H9 (cell line): ENCODE measurements at regions not wholly inside any gene's neighbourhood (a gene's known extent, or its start where the extent isn't known, plus 50 kb on each side); places are given as distances from the start of the nearest gene placed in this dataset.

ENCODE experiments used
- DNase-seq: peaks from one replicate; pipeline ENCODE4 v3.0.0-alpha.2; 2017
- H2AFZ ChIP-seq: one replicate; pipeline ENCODE4 v1.6.1; 2013; ENCODE audit warnings: mild to moderate bottlenecking, low read length, control low read depth, moderate library complexity
- H2AK5ac ChIP-seq: 2 replicates; pipeline ENCODE4 v1.6.1; 2013; ENCODE audit warnings: low read length, control low read depth, mixed read lengths; ENCODE audit not compliant: insufficient read length
- H2BK120ac ChIP-seq: one replicate; pipeline ENCODE4 v1.6.1; 2013; ENCODE audit warnings: low read depth, mild to moderate bottlenecking, low read length, control low read depth, inconsistent platforms; ENCODE audit not compliant: poor library complexity, severe bottlenecking
- H2BK12ac ChIP-seq: 2 replicates; pipeline ENCODE4 v1.6.1; 2013; ENCODE audit warnings: low read length, control low read depth, mixed read lengths, low read depth; ENCODE audit not compliant: insufficient read length
- H2BK15ac ChIP-seq: 2 replicates; pipeline ENCODE4 v1.6.1; 2013; ENCODE audit warnings: low read depth, low read length, control low read depth
- H2BK20ac ChIP-seq: one replicate; pipeline ENCODE4 v1.6.1; 2013; ENCODE audit warnings: low read depth, mild to moderate bottlenecking, low read length, control low read depth, inconsistent platforms; ENCODE audit not compliant: poor library complexity, severe bottlenecking
- H2BK5ac ChIP-seq: 2 replicates; pipeline ENCODE4 v1.6.1; 2013; ENCODE audit warnings: low read length, control low read depth, mixed read lengths; ENCODE audit not compliant: insufficient read length
- H3K14ac ChIP-seq: 2 replicates; pipeline ENCODE4 v1.6.1; 2013; ENCODE audit warnings: low read length, control low read depth; ENCODE audit not compliant: insufficient read depth
- H3K18ac ChIP-seq: 2 replicates; pipeline ENCODE4 v1.6.1; 2013; ENCODE audit warnings: low read depth, mild to moderate bottlenecking, mixed read lengths, low read length, control low read depth; ENCODE audit not compliant: insufficient read length
- H3K23ac ChIP-seq: 2 replicates; pipeline ENCODE4 v1.6.1; 2013; ENCODE audit warnings: low read length, control low read depth, mixed read lengths, low read depth; ENCODE audit not compliant: insufficient read length
- H3K23me2 ChIP-seq: 2 replicates; pipeline ENCODE4 v1.6.1; 2013; ENCODE audit warnings: low read depth, mild to moderate bottlenecking, mixed read lengths, low read length, control low read depth; ENCODE audit not compliant: insufficient read length, poor library complexity, severe bottlenecking
- H3K27ac ChIP-seq: 2 replicates; pipeline ENCODE4 v1.5.1; 2013; ENCODE audit warnings: low read length, control low read depth, mixed read lengths, low read depth; ENCODE audit not compliant: insufficient read length
- H3K27me3 ChIP-seq: 2 replicates; pipeline ENCODE4 v1.6.1; 2013; ENCODE audit warnings: low read length, control low read depth, inconsistent platforms; ENCODE audit not compliant: insufficient read depth
- H3K4ac ChIP-seq: 2 replicates; pipeline ENCODE4 v1.6.1; 2013; ENCODE audit warnings: low read depth, mild to moderate bottlenecking, control low read depth, inconsistent platforms, low read length, moderate library complexity
- H3K4me1 ChIP-seq: 2 replicates; pipeline ENCODE4 v1.6.1; 2013; ENCODE audit warnings: low read length, control low read depth, inconsistent platforms; ENCODE audit not compliant: insufficient read depth
- H3K4me2 ChIP-seq: 2 replicates; pipeline ENCODE4 v1.6.1; 2013; ENCODE audit warnings: low read length, control low read depth, mixed read lengths; ENCODE audit not compliant: insufficient read length, insufficient read depth
- H3K56ac ChIP-seq: 2 replicates; pipeline ENCODE4 v1.6.1; 2013; ENCODE audit warnings: low read depth, mild to moderate bottlenecking, mixed read lengths, low read length, control low read depth; ENCODE audit not compliant: insufficient read length
- H3K79me1 ChIP-seq: 2 replicates; pipeline ENCODE4 v1.6.1; 2013; ENCODE audit warnings: low read depth, mild to moderate bottlenecking, moderate library complexity, low read length, control low read depth, inconsistent platforms; ENCODE audit not compliant: insufficient read depth, poor library complexity, severe bottlenecking
- H3K79me2 ChIP-seq: 2 replicates; pipeline ENCODE4 v1.6.1; 2013; ENCODE audit warnings: low read length, control low read depth, inconsistent platforms; ENCODE audit not compliant: insufficient read depth
- H3K9ac ChIP-seq: 2 replicates; pipeline ENCODE4 v1.6.1; 2013; ENCODE audit warnings: low read length, control low read depth, mixed read lengths; ENCODE audit not compliant: insufficient read length; ENCODE audit errors: extremely low read depth
- H3K9me3 ChIP-seq: one replicate; pipeline ENCODE4 v1.6.1; 2013; ENCODE audit warnings: low read depth, low read length, inconsistent platforms; ENCODE audit not compliant: control insufficient read depth
- H3T11ph ChIP-seq: one replicate; pipeline ENCODE4 v1.6.1; 2013; ENCODE audit warnings: mild to moderate bottlenecking, low read length, control low read depth, inconsistent platforms
- H4K20me1 ChIP-seq: one replicate; pipeline ENCODE4 v1.6.1; 2013; ENCODE audit not compliant: control insufficient read depth, insufficient read length, insufficient read depth
- H4K5ac ChIP-seq: 2 replicates; pipeline ENCODE4 v1.6.1; 2013; ENCODE audit warnings: low read depth, mild to moderate bottlenecking, mixed read lengths, low read length, control low read depth; ENCODE audit not compliant: insufficient read length
- H4K8ac ChIP-seq: replicated peaks from 2 replicates; pipeline ENCODE4 v1.6.1; 2013; ENCODE audit warnings: low read length, control low read depth, mixed read lengths, low read depth; ENCODE audit not compliant: insufficient read length
- H4K91ac ChIP-seq: 2 replicates; pipeline ENCODE4 v1.6.1; 2013; ENCODE audit warnings: low read depth, mild to moderate bottlenecking, moderate library complexity, mixed read lengths, low read length, control low read depth; ENCODE audit not compliant: insufficient read length
- H3K27ac Mint-ChIP-seq, 3 experiments: 2 replicates in 2 of 3; 3 replicates in 1 of 3; pipeline ENCODE4 v1.8.0; 2020 to 2021; ENCODE audit warnings: mixed read lengths in 3 of 3, mild to moderate bottlenecking in 1 of 3, moderate library complexity in 1 of 3
- H3K27me3 Mint-ChIP-seq: 2 replicates; pipeline ENCODE4 v1.8.0; 2021; ENCODE audit warnings: low read depth, mild to moderate bottlenecking, moderate library complexity, mixed read lengths
- H3K36me3 Mint-ChIP-seq, 3 experiments: 2 replicates in 2 of 3; 3 replicates in 1 of 3; pipeline ENCODE4 v1.8.0; 2020 to 2021; ENCODE audit warnings: low read depth in 3 of 3, mixed read lengths in 3 of 3; ENCODE audit not compliant: insufficient read depth in 1 of 3
- H3K4me1 Mint-ChIP-seq, 2 experiments: 2 replicates each; pipeline ENCODE4 v1.8.0; 2020; ENCODE audit warnings: mixed read lengths in 2 of 2
- H3K4me3 Mint-ChIP-seq, 2 experiments: 2 replicates in 1 of 2; 3 replicates in 1 of 2; pipeline ENCODE4 v1.8.0; 2020 to 2021; ENCODE audit warnings: mild to moderate bottlenecking in 2 of 2, mixed read lengths in 2 of 2, moderate library complexity in 1 of 2
- H3K9me3 Mint-ChIP-seq, 2 experiments: 2 replicates in 1 of 2; 3 replicates in 1 of 2; pipeline ENCODE4 v1.8.0; 2020; ENCODE audit warnings: mild to moderate bottlenecking in 2 of 2, mixed read lengths in 2 of 2, moderate library complexity in 1 of 2
- TF ChIP-seq, protein P1 (sequence below): fragments of 200-600 bp; sonication (generic); conservative IDR thresholded peaks from 3 replicates; pipeline ENCODE4 v1.8.0; 2021; ENCODE audit warnings: antibody characterized with exemption, mild to moderate bottlenecking

DNA sequence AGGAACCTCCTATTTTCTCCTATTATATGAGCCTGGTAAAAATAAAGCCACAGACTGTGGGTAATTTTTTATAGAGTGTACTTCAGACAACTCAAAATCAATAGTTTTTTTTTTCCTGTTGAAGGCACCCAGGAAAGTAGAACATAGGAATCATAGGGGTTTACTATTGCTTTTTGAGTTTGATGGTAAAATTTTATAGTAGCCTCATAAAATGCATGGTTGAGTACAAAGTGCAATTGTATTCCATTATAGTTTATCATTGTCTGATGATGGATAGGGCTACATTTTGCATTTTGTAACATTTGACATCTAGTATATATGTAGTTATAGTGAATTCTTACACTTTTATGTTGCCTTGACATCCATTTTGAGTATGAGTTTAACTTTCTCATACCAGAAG is 455.0 kb downstream of the STIM2 start:
- H2AFZ ChIP-seq, result no peak overlapping the region
- no peak overlapping the region for H3K27ac ChIP-seq
- TF ChIP-seq, protein P1, sequence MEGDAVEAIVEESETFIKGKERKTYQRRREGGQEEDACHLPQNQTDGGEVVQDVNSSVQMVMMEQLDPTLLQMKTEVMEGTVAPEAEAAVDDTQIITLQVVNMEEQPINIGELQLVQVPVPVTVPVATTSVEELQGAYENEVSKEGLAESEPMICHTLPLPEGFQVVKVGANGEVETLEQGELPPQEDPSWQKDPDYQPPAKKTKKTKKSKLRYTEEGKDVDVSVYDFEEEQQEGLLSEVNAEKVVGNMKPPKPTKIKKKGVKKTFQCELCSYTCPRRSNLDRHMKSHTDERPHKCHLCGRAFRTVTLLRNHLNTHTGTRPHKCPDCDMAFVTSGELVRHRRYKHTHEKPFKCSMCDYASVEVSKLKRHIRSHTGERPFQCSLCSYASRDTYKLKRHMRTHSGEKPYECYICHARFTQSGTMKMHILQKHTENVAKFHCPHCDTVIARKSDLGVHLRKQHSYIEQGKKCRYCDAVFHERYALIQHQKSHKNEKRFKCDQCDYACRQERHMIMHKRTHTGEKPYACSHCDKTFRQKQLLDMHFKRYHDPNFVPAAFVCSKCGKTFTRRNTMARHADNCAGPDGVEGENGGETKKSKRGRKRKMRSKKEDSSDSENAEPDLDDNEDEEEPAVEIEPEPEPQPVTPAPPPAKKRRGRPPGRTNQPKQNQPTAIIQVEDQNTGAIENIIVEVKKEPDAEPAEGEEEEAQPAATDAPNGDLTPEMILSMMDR, result no peak
- H3K4me1 ChIP-seq, result no peaks in the 10 kb centered on the region
- H2BK20ac ChIP-seq, result no peak overlapping the region
- no peak overlapping the region for H3K4ac ChIP-seq
- no peak overlapping the region for H4K91ac ChIP-seq
- Mint-ChIP-seq H3K36me3 (no peaks in the 10 kb centered on the region), H3K4me1 (peaks cover 39% of the 10 kb centered on the region in 2 experiments), H3K4me3 (no peak overlapping the region), H3K9me3 (no peaks in the 10 kb centered on the region), H3K27ac (no peak overlapping the region), H3K27me3 (no peaks in the 10 kb centered on the region; the same call in 1 of the 2 replicates)
- no peaks in the 10 kb centered on the region for H3K79me1 ChIP-seq
- no peaks in the 10 kb centered on the region for H3K23me2 ChIP-seq
- H2BK5ac ChIP-seq, result no peak overlapping the region
- H2AK5ac ChIP-seq, result no peak overlapping the region
- no peak overlapping the region for H3K4me2 ChIP-seq
- H2BK120ac ChIP-seq, result no peak overlapping the region
- no peaks in the 10 kb centered on the region for H3K27me3 ChIP-seq
- no peak overlapping the region for H3K9ac ChIP-seq
- H3K56ac ChIP-seq, result no peak overlapping the region
- no peak overlapping the region for H3T11ph ChIP-seq
- H3K9me3 ChIP-seq, result no peaks in the 10 kb centered on the region
- H3K79me2 ChIP-seq, result no peaks in the 10 kb centered on the region
- no peak overlapping the region for H3K14ac ChIP-seq
- DNase-seq, result no peak
- H4K5ac ChIP-seq, result no peak overlapping the region
- no peak overlapping the region for H4K8ac ChIP-seq
- H3K23ac ChIP-seq, result no peak overlapping the region
- no peaks in the 10 kb centered on the region for H4K20me1 ChIP-seq
- no peak overlapping the region for H3K18ac ChIP-seq
- no peak overlapping the region for H2BK15ac ChIP-seq
- H2BK12ac ChIP-seq, result no peak overlapping the region
